H1 (cell line): ENCODE measurements at regions not wholly inside any gene's neighbourhood (a gene's known extent, or its start where the extent isn't known, plus 50 kb on each side); places are given as distances from the start of the nearest gene placed in this dataset.

ENCODE experiments used
- CTCF ChIA-PET: fragments of 300-600 bp; sonication (Branson Sonifier 250); formaldehyde crosslinking; loops from one replicate; lab custom pipeline; 2021; ENCODE audit not compliant: partially characterized antibody; lab: Charles Lee
- POLR2A ChIA-PET: fragments of 300-600 bp; sonication (Branson Sonifier 250); formaldehyde crosslinking; loops from one replicate; lab custom pipeline; 2021; ENCODE audit warnings: inconsistent platforms; ENCODE audit not compliant: partially characterized antibody; lab: Charles Lee
- DNase-seq, 2 experiments: peaks; one replicate each; pipeline versions ENCODE4 v3.0.0 to v3.0.0-alpha.2; 2010 to 2022; ENCODE audit warnings: low spot score in 2 of 2, low read depth in 1 of 2, mixed read lengths in 1 of 2
- FAIRE-seq: peaks from 2 replicates; lab custom pipeline; 2011; peaks lifted over from hg19 to GRCh38; lab: Jason Lieb, UNC
- H2AFZ ChIP-seq: 2 replicates; pipeline ENCODE4 v1.8.1; 2012; ENCODE audit warnings: low read length, inconsistent platforms
- H2AK5ac ChIP-seq: 2 replicates; pipeline ENCODE4 v1.6.1; 2013; ENCODE audit warnings: low read depth, low read length
- H2BK120ac ChIP-seq: replicated peaks from 2 replicates; pipeline ENCODE3; 2013; ENCODE audit warnings: low read depth, low read length, inconsistent platforms
- H2BK12ac ChIP-seq: 2 replicates; pipeline ENCODE4 v1.6.1; 2013; ENCODE audit warnings: low read depth, low read length
- H2BK15ac ChIP-seq: 2 replicates; pipeline ENCODE4 v1.6.1; 2013; ENCODE audit warnings: low read length
- H2BK20ac ChIP-seq: 2 replicates; pipeline ENCODE4 v1.6.1; 2013; ENCODE audit warnings: low read length
- H2BK5ac ChIP-seq: 2 replicates; pipeline ENCODE4 v1.6.1; 2013; ENCODE audit warnings: low read depth, low read length
- H3K14ac ChIP-seq: 2 replicates; pipeline ENCODE4 v1.6.1; 2013; ENCODE audit warnings: inconsistent platforms; ENCODE audit not compliant: insufficient read length
- H3K18ac ChIP-seq: 2 replicates; pipeline ENCODE4 v1.6.1; 2013; ENCODE audit warnings: low read length; ENCODE audit errors: extremely low read depth
- H3K23ac ChIP-seq: 2 replicates; pipeline ENCODE4 v1.6.1; 2013; ENCODE audit warnings: inconsistent platforms; ENCODE audit not compliant: insufficient read length
- H3K23me2 ChIP-seq: 2 replicates; pipeline ENCODE4 v1.6.1; 2013; ENCODE audit warnings: low read depth, low read length
- H3K27ac ChIP-seq: 2 replicates; pipeline ENCODE4 v1.6.1; 2011; ENCODE audit warnings: low read depth, low read length, inconsistent platforms
- H3K27me3 ChIP-seq, 4 experiments: replicated peaks in 1 of 4; 1 replicate in 1 of 4; 2 replicates in 3 of 4; pipeline versions ENCODE4 v1.6.1 to v1.8.1; 2011 to 2013; ENCODE audit warnings: low read length in 3 of 4, mild to moderate bottlenecking in 3 of 4, inconsistent platforms in 2 of 4, mixed read lengths in 2 of 4, moderate library complexity in 1 of 4; ENCODE audit not compliant: control insufficient read depth in 3 of 4, insufficient read depth in 3 of 4; ENCODE audit errors: extremely low read depth in 1 of 4
- H3K36me3 ChIP-seq, 4 experiments: 2 replicates each; pipeline versions ENCODE4 v1.6.1 to v1.8.1; 2011 to 2013; ENCODE audit warnings: mild to moderate bottlenecking in 4 of 4, low read length in 3 of 4, moderate library complexity in 2 of 4, control low read depth in 1 of 4, inconsistent platforms in 1 of 4; ENCODE audit not compliant: insufficient read depth in 4 of 4, control insufficient read depth in 2 of 4
- H3K4ac ChIP-seq: replicated peaks from 2 replicates; pipeline ENCODE3; 2013; ENCODE audit warnings: low read length, low read depth, mixed read lengths, inconsistent platforms; ENCODE audit not compliant: insufficient read length
- H3K4me1 ChIP-seq, 4 experiments: replicated peaks in 1 of 4; 1 replicate in 1 of 4; 2 replicates in 3 of 4; pipeline versions ENCODE4 v1.6.1 to v1.8.1; 2011 to 2013; ENCODE audit warnings: low read length in 3 of 4, inconsistent platforms in 2 of 4, mixed read lengths in 1 of 4; ENCODE audit not compliant: insufficient read depth in 4 of 4, control insufficient read depth in 3 of 4
- H3K4me2 ChIP-seq, 2 experiments: 2 replicates each; pipeline versions ENCODE4 v1.6.1 to v1.8.1; 2011 to 2013; ENCODE audit warnings: low read depth in 2 of 2, low read length in 2 of 2, control low read depth in 1 of 2, inconsistent platforms in 1 of 2, mild to moderate bottlenecking in 1 of 2; ENCODE audit not compliant: insufficient read depth in 1 of 2
- H3K4me3 ChIP-seq, 4 experiments: fragments of 200-600, 300-600 bp in 1 of 4; sonication (generic), shearing (Covaris generic), sonication (Bioruptor Twin) in 1 of 4; 2 replicates each; pipeline versions ENCODE4 v1.5.1 to v1.8.1; 2011 to 2016; ENCODE audit warnings: low read length in 4 of 4, low read depth in 3 of 4, control low read depth in 2 of 4, inconsistent platforms in 2 of 4, mild to moderate bottlenecking in 2 of 4, mixed read lengths in 1 of 4, moderate library complexity in 1 of 4; ENCODE audit not compliant: insufficient read depth in 2 of 4; ENCODE audit errors: extremely low read depth in 1 of 4
- H3K56ac ChIP-seq: replicated peaks from 2 replicates; pipeline ENCODE3; 2013; ENCODE audit warnings: low read depth, mild to moderate bottlenecking, mixed read lengths, low read length, inconsistent platforms; ENCODE audit not compliant: insufficient read length
- H3K79me1 ChIP-seq: 2 replicates; pipeline ENCODE4 v1.6.1; 2013; ENCODE audit warnings: low read depth, low read length, control low read depth
- H3K79me2 ChIP-seq, 2 experiments: 2 replicates each; pipeline versions ENCODE4 v1.6.1 to v1.8.1; 2012 to 2013; ENCODE audit warnings: low read length in 2 of 2, mild to moderate bottlenecking in 2 of 2, inconsistent platforms in 1 of 2; ENCODE audit not compliant: insufficient read depth in 2 of 2, control insufficient read depth in 1 of 2
- H3K9ac ChIP-seq, 4 experiments: replicated peaks in 1 of 4; 1 replicate in 1 of 4; 2 replicates in 3 of 4; pipeline versions ENCODE4 v1.6.1 to v1.8.1; 2011 to 2013; ENCODE audit warnings: low read depth in 3 of 4, low read length in 3 of 4, control low read depth in 2 of 4, mild to moderate bottlenecking in 2 of 4, moderate library complexity in 2 of 4, inconsistent platforms in 1 of 4; ENCODE audit errors: extremely low read depth in 1 of 4
- H3K9me3 ChIP-seq, 2 experiments: 2 replicates each; pipeline versions ENCODE4 v1.6.1 to v1.8.1; 2012 to 2013; ENCODE audit warnings: mild to moderate bottlenecking in 2 of 2, moderate library complexity in 2 of 2, control low read depth in 1 of 2, inconsistent platforms in 1 of 2, low read depth in 1 of 2, low read length in 1 of 2, mixed read lengths in 1 of 2; ENCODE audit not compliant: insufficient read depth in 2 of 2
- H4K20me1 ChIP-seq, 2 experiments: replicated peaks in 1 of 2; 2 replicates each; pipeline versions ENCODE3 to v1.8.1; 2011 to 2013; ENCODE audit warnings: inconsistent platforms in 2 of 2, low read length in 2 of 2, mild to moderate bottlenecking in 1 of 2; ENCODE audit not compliant: insufficient read depth in 2 of 2, control insufficient read depth in 1 of 2
- H4K5ac ChIP-seq: 2 replicates; pipeline ENCODE4 v1.6.1; 2013; ENCODE audit warnings: low read length, low read depth, mixed read lengths, inconsistent platforms; ENCODE audit not compliant: insufficient read length
- H4K8ac ChIP-seq: 2 replicates; pipeline ENCODE4 v1.8.0; 2013; ENCODE audit warnings: mild to moderate bottlenecking, moderate library complexity, low read length, inconsistent platforms; ENCODE audit not compliant: insufficient read depth; ENCODE audit errors: extremely low read depth
- H4K91ac ChIP-seq: replicated peaks from 2 replicates; pipeline ENCODE3; 2013; ENCODE audit warnings: low read length, mixed read lengths, inconsistent platforms; ENCODE audit not compliant: insufficient read length
- TCF12 ChIP-seq: IDR thresholded peaks from 2 replicates; pipeline ENCODE4 v1.6.1; 2011; ENCODE audit warnings: low read depth, mild to moderate bottlenecking, low read length
- ZNF274 ChIP-seq: IDR thresholded peaks from 2 replicates; pipeline ENCODE4 v1.7.0; 2012; ENCODE audit warnings: low read length, borderline replicate concordance; ENCODE audit errors: extremely low read depth
- WGBS, 2 experiments: shearing (Covaris generic) in 1 of 2; methylation state at CpG; one replicate each; pipeline versions ENCODE4 v1.1.6 to v1.1.7; 2013 to 2015; ENCODE audit warnings: low lambda C conversion rate in 2 of 2, mixed read lengths in 2 of 2, inconsistent platforms in 1 of 2, low coverage in 1 of 2, missing lambda C conversion rate in 1 of 2; ENCODE audit not compliant: insufficient replicate concordance in 2 of 2, insufficient coverage in 1 of 2, insufficient read length in 1 of 2; ENCODE audit errors: extremely low coverage in 1 of 2, missing lambda C conversion rate in 1 of 2; 5-methylcytosine and 5-hydroxymethylcytosine counted together

DNA sequence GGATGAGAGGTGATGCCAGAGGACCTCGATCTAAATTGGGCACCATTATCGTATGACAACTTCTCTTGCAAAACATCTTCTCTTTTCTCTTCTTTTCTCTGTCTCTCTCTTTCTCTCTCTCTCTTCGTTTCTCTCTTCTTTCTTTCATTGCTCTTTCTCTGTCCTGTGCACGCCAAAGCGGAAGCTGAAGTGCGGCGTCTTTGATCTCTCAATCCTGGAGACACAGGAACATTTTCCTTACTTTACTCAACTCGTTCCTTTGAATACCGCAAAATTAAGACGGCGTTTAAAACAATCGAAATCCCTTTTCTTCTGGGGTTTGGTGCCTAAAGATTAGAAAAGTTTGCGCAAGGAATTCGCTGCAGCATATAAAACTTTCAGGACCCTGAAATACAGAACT is 176.6 kb downstream of the KDM5D start:
- Histone ChIP-seq H3K9ac (peak overlapping the region; percentile 76 to 87 (median 80)), H4K5ac (no peak overlapping the region), H3K9me3 (no peaks in the 10 kb centered on the region), H3K79me1 (no peaks in the 10 kb centered on the region), H2BK120ac (no peak overlapping the region), H3K23me2 (peaks cover 3% of the 10 kb centered on the region; the same call in 1 of the 2 replicates), H3K4me1 (no peaks in the 10 kb centered on the region; a peak in 1 of 7 replicates), H2BK12ac (no peak overlapping the region), H3K27ac (peak overlapping the region; percentile 75; the same call in 1 of the 2 replicates), H3K23ac (no peak overlapping the region), H2AK5ac (no peak overlapping the region), H2AFZ (no peak overlapping the region), H3K36me3 (no peaks in the 10 kb centered on the region), H4K91ac (no peak overlapping the region), H2BK5ac (peak overlapping the region; percentile 86; the same call in 1 of the 2 replicates), H3K14ac (no peak overlapping the region), H3K4ac (no peak overlapping the region), H3K27me3 (no peaks in the 10 kb centered on the region), H3K4me3 (peak overlapping the region; percentile 67 to 87 (median 82)), H2BK20ac (no peak overlapping the region), H3K18ac (no peak overlapping the region; the same call in 1 of the 2 replicates), H2BK15ac (no peak overlapping the region), H4K8ac (no peak overlapping the region), H4K20me1 (no peaks in the 10 kb centered on the region), H3K4me2 (peak overlapping the region; percentile 74 to 77), H3K79me2 (peaks cover 3 to 55% of the 10 kb centered on the region in 2 experiments; a peak in 3 of 4 replicates), H3K56ac (peak overlapping the region; percentile 25)
- ChIA-PET CTCF (no interaction called here), POLR2A (interaction anchor here (1.0 to 1.4 kb wide), 5 partner anchors 9 to 176 kb away, joined by 3 to 6 read pairs (median 3); partner anchors contain the start of gene KDM5D)
- TF ChIP-seq ZNF274 (no peak), TCF12 (no peak)
- 1% methylated on average over 9 of the region's 14 CpGs; no CpG with 5 or more reads in 1 of the 2 experiments for WGBS, 2 experiments
- DNase-seq (no peak), FAIRE-seq (no peak)
